GM13977 (cell line): ENCODE measurements at regions not wholly inside any gene's neighbourhood (a gene's known extent, or its start where the extent isn't known, plus 50 kb on each side); places are given as distances from the start of the nearest gene placed in this dataset.
"Not testable (repeated sequence)": the region's sequence is repeated elsewhere in the genome, so short reads cannot be mapped to it uniquely, and the experiment has no call there.

Source experiments
- DNase-seq: peaks from one replicate; pipeline ENCODE4 v3.0.0; 2012; ENCODE audit warnings: low spot score
- CTCF ChIP-seq: IDR thresholded peaks from 2 replicates; pipeline ENCODE4 v1.5.1; 2012; ENCODE audit warnings: mild to moderate bottlenecking, control low read depth; ENCODE audit not compliant: insufficient read depth; ENCODE audit errors: extremely low read depth, missing control alignments
- in situ Hi-C: fragments of 300-500 bp; cut with MboI; formaldehyde crosslinking; loops from one replicate; pipeline ENCODE4 v1.12.0; 2022; ENCODE audit warnings: low sequenced_read_pairs, low pct_unique_long_range_greater_than_20kb, mixed read lengths, inconsistent platforms; ENCODE audit not compliant: unreplicated experiment

GRCh38 chr9:31582071-31582470 lies 802.4 kb upstream of the ACO1 start:
- in situ Hi-C loops: no loop called here

GRCh38 chr9:31582561-31582960 lies 801.9 kb upstream of the ACO1 start:
- in situ Hi-C loops: no loop called here
- TF ChIP-seq CTCF: no peak
- DNase-seq: no peak

More at GRCh38 chr9:31582071-31582470, 802.4 kb upstream of the ACO1 start:
- no peak for DNase-seq
- no peak for TF ChIP-seq CTCF

GRCh38 chr9:31585158-31585557 lies 799.3 kb upstream of the ACO1 start:
- in situ Hi-C loops: no loop called here
- no peak for DNase-seq
- no peak for TF ChIP-seq CTCF

GRCh38 chr9:31587146-31587545 lies 797.3 kb upstream of the ACO1 start:
- DNase-seq: no peak
- in situ Hi-C loops: no loop called here
- no peak for TF ChIP-seq CTCF

- no peak for TF ChIP-seq CTCF
- DNase-seq: no peak
- in situ Hi-C loops: no loop called here
These were observed 796.4 kb upstream of the ACO1 start for GRCh38 chr9:31588006-31588405.

- in situ Hi-C loops: no loop called here
- no peak for DNase-seq
- no peak for TF ChIP-seq CTCF
These were observed 795.7 kb upstream of the ACO1 start for GRCh38 chr9:31588756-31589155.

- TF ChIP-seq CTCF: no peak
- no peak for DNase-seq
- in situ Hi-C loops: no loop called here
These were observed 794.4 kb upstream of the ACO1 start for GRCh38 chr9:31590091-31590490.

GRCh38 chr9:31597086-31597485 lies 787.4 kb upstream of the ACO1 start:
- in situ Hi-C loops, DNase-seq: not testable (repeated sequence)
